Left lobe of liver (tissue), 2 donors: ENCODE measurements at regions not wholly inside any gene's neighbourhood (a gene's known extent, or its start where the extent isn't known, plus 50 kb on each side); places are given as distances from the start of the nearest gene placed in this dataset.

Experiments used
- ATAC-seq: fragments of 200-7000 bp; cut with Tn5 transposase; one replicate; pipeline ENCODE4 v1.9.1; 2020; ENCODE audit warnings: mild to moderate bottlenecking, moderate library complexity
- DNase-seq: peaks from one replicate; pipeline ENCODE4 v3.0.0-alpha.2; 2020; ENCODE audit warnings: low spot score
- donor health status: DM: no; HTN: no; CAD: no; lungs with moderate emphysema.
- donor health status: DM: no; HTN: yes; CAD: no.

DNA sequence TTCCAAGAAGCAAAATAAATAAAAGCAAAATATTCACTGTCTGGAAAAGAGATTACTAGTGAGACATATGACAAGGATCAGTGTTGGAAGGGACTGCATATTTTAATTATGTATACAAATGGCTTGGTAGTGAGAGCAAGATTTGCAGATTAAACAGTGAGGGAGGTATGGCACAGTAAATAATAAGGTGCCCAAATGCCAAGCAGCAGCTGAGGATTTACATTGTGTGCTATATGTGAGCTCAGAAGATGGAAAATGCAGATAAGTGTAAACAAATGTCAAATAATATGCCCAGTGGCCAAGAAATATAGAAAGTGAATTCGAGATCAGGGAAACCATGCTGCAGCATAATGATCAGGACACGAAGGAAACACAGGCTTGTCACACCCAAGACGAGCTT lies 173.8 kb upstream of the NRSN1 start:
- DNase-seq = no peak
- no peak for ATAC-seq

DNA sequence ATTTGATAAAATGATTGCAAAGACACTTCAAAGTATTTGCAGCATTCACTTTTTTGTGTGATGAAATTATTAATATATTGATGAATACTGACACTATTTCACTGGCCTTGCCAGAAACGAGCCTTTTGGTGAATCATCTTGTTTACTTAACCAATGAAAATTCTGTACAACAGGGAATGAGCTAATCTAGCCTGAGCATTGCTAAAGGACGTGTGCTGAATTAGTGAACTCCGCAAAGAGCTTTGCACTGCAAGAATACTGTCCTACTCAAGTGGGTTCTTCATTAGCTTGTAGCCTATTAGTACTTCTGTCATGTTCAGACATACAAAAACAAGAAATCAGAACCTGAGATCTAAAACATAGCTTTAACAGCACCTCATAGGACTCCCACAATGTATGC lies 172.0 kb upstream of the NRSN1 start:
- DNase-seq = no peak

GRCh38 chr6:23957017-23957416 lies 169.0 kb upstream of the NRSN1 start:
- no peak for DNase-seq
- no peak for ATAC-seq

More for the DNA sequence above, 172.0 kb upstream of the NRSN1 start:
- no peak for ATAC-seq

- no peak for ATAC-seq
Observed at GRCh38 chr6:23964865-23965264, 161.2 kb upstream of the NRSN1 start.

DNA sequence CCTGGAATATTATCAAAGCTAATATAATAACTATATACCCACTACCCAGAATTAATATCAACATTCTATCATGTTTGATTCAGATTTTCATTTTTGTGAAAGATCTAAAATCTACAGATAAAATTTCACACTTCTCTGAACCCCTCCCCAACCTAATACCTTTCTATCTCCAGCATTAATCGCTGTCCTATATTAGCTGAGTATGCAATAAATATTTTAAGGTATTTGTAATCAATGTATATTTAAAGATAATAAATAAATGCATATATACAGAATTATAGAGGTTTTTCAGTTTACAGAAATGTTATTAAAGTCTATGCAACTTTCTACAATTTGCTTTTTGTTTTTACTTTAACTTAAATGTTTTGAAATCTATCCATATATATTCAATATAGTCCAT lies 156.7 kb upstream of the NRSN1 start:
- DNase-seq (no peak), ATAC-seq (no peak)

More at GRCh38 chr6:23964865-23965264, 161.2 kb upstream of the NRSN1 start:
- DNase-seq = no peak

DNA sequence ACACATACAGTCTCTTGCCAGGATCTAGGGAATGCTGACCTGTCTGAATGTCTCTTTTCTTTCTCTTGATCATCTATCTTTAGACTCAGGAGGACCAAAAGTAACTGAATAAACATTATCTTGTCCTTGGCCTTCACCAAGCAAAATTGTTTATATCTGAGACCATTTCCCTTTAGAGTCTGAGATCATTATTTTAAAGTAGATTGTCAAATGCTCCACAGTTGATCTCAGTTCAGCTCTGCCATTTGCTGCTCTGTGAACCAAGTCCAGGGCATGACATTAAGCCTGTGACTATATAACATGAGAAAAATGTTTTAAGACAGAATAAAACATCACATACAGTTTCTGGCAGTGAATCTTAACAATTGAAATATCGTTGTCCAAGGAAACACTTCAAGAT lies 148.3 kb upstream of the NRSN1 start:
- DNase-seq (no peak), ATAC-seq (no peak)

- DNase-seq = no peak
- no peak for ATAC-seq
Observed at GRCh38 chr6:23980965-23981364, 145.1 kb upstream of the NRSN1 start.

GRCh38 chr6:23981923-23982322 lies 144.1 kb upstream of the NRSN1 start:
- no peak for DNase-seq

GRCh38 chr6:23983735-23984134 lies 142.3 kb upstream of the NRSN1 start:
- DNase-seq (no peak), ATAC-seq (no peak)

More at GRCh38 chr6:23981923-23982322, 144.1 kb upstream of the NRSN1 start:
- ATAC-seq = no peak

DNA sequence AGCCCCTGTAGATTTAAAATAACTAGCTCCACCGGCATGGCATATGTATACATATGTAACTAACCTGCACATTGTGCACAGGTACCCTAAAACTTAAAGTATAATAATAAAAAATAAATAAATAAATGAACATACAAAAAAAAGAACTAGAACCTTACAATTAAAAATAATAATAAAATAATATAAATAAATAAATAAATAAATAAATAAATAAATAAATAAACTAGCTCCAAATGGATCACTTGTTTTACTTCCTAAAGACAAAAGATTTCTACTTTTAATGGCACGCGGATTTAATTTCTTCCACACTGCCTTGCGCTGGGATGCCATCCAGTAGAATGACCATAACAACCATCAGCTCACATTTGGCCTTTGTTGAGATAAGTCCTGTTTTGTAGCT lies 141.0 kb upstream of the NRSN1 start:
- DNase-seq (no peak), ATAC-seq (no peak)

DNA sequence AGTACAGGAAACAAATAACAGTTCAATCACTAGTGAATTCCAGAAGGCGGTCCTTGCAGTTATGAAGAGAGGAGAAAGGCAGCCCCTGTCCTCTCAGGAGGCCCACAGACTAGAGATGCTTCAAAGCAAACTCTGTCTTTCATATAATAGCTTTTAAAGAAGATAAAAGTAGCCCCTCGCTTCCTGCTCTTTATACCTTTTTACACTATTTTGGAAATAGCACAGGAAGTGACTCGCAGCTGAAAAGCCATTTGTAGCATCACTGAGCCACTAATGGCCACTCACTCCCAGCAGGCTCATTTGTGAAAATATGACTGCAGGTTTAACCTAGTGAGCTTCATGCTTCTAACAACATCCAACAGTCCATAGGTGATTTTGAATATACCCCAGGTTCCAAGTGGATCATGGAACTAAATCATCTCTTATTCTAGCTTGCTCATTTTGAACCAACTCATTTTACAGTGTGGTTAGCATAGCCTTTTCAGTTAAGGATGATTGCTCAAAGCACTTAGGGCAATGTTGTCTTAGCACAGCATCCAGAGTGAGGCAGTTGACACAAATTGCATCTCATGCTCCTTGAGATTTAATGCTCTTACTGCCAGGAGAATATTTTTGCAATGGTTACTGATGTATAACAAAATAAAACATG lies 136.0 kb upstream of the NRSN1 start:
- ATAC-seq (no peak), DNase-seq (no peak)

- ATAC-seq (no peak), DNase-seq (no peak)
Observed at GRCh38 chr6:23994013-23994412, 132.0 kb upstream of the NRSN1 start.

GRCh38 chr6:24004062-24004461 lies 122.0 kb upstream of the NRSN1 start:
- no peak for DNase-seq
- no peak for ATAC-seq

DNA sequence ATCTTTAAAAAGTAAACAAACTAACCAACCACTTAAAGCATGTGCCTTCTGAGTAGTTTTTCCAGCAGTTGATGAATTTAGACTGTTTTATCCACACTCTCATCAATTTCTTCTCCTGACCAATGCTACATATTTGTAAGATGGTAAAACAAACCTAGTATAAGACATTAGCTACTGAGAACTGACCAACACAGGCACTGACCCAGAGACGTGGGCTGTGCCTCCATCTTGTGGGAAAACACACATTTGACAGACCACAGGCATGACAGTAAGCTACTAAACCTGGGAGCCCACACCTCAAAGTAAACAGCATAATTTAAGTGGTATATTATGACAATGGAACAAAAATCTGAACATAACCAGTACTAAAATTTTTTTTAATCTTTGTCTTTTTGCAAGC lies 121.4 kb upstream of the NRSN1 start:
- ATAC-seq = no peak
- no peak for DNase-seq

GRCh38 chr6:24006254-24006653 lies 119.8 kb upstream of the NRSN1 start:
- DNase-seq (no peak), ATAC-seq (no peak)

DNA sequence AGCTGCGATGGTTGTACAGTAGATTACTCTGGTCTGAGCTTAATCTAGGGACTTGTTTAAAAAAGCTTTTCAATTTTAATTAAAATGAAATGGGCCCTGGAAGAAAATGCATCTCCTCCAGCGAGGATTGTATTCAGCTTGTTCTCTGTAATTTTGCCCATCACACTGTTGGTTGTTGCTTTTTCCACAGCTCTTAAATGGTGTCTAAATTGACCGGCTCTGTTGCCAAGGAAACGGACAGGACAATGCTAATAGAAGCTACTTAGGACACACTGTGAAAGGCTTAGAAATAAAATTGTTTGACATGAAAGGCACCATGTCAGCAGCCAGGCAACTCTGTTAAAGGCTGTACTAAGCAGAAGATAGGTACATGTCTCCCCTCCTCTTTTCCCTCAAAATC lies 116.7 kb upstream of the NRSN1 start:
- ATAC-seq = no peak
- no peak for DNase-seq

GRCh38 chr6:24010133-24010532 lies 115.9 kb upstream of the NRSN1 start:
- ATAC-seq = no peak

DNA sequence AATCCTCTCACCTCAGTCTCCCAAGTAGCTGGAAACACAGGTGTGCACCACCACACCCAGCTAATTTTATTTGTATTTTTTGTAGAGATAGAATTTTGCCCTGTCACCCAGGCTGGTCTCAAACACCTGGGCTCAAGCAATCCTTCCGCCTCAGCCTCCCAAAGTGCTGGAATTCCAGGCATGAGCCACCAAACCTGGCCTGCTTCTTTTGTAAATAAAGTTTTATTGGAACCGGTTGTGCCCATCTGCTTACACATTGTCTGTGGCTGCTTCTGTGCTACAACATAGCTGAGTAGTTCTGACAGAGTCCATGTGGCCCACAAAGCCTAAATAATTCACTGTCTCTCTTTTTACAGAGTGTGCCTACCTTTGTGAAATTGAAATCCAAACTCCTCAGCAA lies 109.7 kb upstream of the NRSN1 start:
- DNase-seq (no peak), ATAC-seq (no peak)

More at GRCh38 chr6:24010133-24010532, 115.9 kb upstream of the NRSN1 start:
- no peak for DNase-seq

- no peak for DNase-seq
- ATAC-seq = no peak
Observed at GRCh38 chr6:24016857-24017256, 109.2 kb upstream of the NRSN1 start.

- DNase-seq = no peak
- no peak for ATAC-seq
Observed at GRCh38 chr6:24019393-24019792, 106.6 kb upstream of the NRSN1 start.

- ATAC-seq (no peak), DNase-seq (no peak)
Observed at GRCh38 chr6:24019830-24020229, 106.2 kb upstream of the NRSN1 start.

DNA sequence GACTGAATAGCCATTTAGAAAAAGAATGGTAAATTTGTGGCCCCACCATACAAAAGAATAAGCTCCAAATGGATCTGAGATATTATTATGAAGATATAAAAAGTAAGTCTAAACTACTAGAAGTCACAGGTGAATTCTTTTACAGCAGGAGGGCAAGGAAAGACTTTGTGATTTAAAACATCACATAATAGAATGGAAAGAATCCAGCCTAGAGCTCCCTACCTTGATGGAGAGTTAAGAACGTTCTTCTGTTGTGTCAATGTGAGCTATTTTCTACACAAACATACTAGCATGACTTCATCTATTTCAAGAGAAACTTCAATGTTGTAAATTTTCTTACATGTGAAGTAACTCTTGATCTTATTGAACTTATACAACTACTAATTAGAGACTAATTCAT lies 100.0 kb upstream of the NRSN1 start:
- ATAC-seq = no peak
- DNase-seq = no peak

DNA sequence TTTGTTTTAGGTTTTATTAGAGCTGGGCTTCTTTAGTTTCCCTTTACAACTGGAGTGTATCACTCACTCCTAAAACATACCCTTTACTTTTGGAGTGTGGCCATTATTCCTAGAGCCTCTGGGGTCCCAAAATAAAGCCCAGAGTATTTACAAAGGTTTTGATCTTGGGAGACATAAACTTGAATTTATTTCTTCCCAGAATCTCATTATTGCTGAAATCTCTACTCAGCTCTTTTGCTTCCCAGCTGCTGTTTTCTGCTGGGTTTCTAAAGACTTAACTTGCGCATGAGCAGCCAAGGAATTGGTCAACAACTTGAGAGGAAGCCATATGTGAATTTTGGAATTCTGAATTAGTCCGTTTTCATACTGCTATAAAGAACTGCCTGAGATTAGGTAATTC lies 94.5 kb upstream of the NRSN1 start:
- no peak for ATAC-seq
- no peak for DNase-seq
